C1 segment of cervical spinal cord (tissue), 14 donors: ENCODE measurements at regions not wholly inside any gene's neighbourhood (a gene's known extent, or its start where the extent isn't known, plus 50 kb on each side); places are given as distances from the start of the nearest gene placed in this dataset.

Experiments used
- DNase-seq, 14 donors: peaks; one replicate each; lab custom pipeline; 2025; lab: John Stamatoyannopoulos, UW

DNA sequence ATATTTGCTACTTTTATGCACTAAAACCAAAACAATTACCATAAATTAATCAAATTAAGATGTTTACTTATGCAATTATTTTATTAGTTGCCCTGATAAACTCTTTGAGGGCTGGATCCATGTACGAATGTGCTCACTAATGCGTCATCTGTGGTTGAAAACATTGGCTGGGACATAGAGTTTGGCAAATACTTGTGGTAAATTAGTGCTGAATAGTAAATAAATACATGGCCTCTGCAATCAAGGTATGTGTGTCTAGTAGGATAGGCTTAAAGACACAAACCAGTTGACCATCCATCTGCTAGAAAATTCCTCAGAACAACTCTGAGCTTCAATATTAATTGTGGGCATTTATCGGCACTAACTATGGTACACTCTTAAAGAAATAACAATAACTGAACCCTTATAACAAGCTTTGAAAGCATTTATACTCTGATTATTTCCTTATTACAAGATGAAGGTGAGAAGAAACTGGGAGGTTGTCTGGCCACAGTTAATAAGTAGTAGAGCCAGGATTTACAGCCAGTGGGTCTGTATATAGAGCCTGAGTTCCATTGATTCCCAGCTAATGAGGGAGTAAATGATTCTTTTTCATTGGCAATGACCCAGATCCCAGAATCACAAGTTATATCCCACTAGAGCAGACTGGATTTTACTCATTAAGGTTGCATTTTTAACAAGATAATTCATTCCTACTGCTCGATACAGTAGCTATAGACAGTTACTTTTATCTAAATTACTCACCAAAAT lies 169.5 kb upstream of the CNTN6 start:
- DNase-seq, result no peak

DNA sequence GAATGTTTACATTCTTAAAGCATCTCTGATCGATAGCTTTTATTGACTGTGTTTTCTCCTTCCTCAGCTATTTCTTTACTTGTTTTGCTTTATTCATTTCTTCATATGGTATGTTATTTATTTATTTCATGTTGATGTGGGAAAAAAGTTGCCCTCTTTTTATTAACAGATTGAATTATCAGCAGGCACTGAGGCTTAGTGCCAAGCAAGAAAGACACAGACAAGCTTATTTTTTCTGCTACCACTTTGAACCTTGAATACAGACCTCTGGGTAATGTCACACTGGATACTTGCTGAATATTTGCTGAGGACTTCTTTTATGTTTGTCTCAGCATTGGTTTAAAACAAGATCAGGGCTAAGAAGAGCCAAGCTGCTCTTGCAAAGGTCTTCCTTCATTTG lies 162.0 kb upstream of the CNTN6 start:
- DNase-seq, result peak in 1 of 14 donors; percentile 75

DNA sequence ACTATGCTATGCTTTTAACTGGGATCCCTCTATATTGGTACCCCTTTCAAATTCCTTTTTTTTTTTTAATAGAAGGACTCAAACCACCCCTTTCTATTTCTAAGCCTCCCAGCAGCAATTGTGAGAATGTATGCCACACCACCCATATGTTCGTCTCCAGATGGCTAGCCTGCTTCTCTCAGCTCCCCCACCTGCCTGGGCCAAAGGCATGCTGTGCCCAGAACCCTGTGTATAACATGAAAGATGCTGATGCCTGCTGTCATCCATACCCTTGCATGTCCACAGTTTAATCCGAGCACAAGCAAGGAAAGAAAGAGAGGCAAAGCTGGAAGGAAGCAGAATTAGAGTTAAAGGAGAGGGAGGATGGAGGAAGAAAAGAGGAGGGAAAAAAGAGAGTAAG lies 159.5 kb upstream of the CNTN6 start:
- DNase-seq, result peak in 4 of 14 donors; percentile 5 to 99 (median 24)

DNA sequence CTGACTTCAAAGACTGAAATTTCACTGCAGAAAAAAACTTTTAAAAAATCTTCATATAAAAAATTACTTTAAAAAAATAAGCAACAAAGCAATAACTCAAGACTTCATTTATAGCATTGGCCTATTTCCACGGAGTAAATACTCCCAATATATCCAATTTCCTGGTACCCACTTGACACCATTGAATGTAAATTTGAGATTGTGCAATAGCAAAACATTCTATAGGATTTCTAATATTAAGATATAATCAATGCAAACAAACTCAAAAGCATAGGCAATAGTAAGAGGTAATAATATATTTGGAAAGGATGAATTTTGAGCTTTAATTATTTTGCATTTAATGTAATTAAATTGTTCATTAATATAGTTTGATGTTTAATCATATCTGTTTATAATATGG lies 148.0 kb upstream of the CNTN6 start:
- DNase-seq, result no peak

DNA sequence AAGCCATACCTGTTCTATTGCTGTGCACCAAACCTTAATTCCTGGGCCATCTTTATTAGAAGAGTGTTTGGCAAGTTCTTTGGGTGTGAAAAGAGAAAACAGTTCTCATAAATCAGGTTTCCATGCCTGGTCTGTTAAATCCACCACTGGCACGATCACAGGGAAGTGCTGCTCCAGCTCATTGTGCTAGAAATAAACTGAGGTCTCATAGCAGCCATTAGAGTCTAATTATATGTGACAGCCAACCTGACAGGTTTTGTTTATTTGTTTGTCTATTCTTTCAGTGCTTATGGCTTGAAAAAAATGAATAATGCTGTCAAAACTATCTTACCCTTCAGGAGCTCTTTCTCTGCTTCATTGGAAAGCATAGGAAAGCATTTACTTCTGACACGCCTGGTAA lies 147.1 kb upstream of the CNTN6 start:
- peak in 1 of 14 donors; percentile 88 for DNase-seq

DNA sequence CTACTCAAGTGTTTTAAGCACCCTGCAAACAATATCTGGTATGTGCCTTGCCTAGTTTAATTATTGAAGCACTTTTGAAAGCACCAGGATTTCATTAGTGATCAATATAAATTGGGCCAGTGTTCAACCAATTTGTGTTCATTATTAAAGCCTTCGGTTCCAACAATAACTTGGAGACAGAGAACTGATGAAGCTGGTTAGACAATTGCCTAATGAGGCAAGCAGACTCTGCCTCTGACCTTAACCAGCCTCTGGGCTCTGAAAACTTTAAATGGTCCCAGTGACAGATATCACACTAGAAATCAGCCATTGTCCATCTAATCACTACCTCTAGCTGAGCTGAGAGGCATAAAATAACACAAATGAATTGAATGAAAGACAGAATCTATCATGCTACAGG lies 139.9 kb upstream of the CNTN6 start:
- no peak for DNase-seq

DNA sequence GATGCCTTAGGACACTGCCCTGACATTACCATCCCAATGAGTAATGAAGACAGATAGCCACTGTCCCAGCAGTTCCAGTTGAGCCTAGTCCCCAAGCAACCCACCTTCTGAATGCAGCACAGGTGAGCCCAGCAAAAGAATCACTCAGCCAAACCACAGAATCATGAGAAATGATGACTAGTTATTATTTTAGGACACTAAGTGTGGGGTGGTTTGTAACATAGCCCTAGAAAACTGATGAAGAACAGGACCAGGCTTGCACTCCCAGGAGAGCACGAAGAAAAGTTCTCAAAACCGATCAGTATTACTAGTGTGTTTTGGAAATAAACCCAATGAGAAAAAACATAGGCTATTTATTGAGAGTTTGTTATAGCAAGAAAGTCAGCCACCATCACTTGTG lies 129.6 kb upstream of the CNTN6 start:
- no peak for DNase-seq

DNA sequence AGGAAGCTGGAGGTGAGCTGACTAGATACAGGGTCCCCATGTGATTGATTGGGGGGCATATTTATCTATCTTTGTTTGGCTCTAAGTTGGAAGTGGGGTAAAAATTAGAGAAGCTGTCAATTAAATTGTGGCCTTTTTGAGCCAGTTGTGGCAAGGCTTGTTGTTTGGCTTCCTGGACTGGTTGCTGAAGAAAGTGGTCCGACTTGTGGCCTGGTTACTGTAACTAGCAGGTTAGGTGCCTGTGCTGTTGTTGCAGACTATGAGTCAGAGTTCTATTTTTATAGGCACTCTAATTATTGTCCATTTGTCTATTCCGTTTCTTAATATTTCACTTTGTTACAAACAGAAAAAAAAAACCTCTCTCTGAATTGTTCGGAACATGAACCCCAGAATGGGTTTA lies 129.1 kb upstream of the CNTN6 start:
- DNase-seq, result no peak

DNA sequence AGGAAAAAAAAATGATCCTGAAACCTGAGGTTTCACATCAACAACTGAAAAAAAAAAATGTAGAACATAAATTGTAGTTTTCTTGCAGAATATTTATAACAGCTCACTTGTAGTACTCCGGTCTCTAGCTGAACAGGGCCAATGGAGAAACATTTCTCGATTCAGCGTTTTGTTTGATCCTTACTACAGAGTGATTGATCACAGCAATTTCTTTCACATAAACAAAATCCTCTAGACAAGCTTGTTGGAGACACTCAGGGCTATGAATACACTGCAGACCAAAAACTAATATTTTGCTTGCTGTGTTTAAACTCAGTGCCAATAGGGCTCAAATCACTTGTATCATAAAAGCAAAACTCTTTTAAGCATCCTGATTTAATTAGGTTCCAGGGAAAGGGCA lies 127.0 kb upstream of the CNTN6 start:
- no peak for DNase-seq

DNA sequence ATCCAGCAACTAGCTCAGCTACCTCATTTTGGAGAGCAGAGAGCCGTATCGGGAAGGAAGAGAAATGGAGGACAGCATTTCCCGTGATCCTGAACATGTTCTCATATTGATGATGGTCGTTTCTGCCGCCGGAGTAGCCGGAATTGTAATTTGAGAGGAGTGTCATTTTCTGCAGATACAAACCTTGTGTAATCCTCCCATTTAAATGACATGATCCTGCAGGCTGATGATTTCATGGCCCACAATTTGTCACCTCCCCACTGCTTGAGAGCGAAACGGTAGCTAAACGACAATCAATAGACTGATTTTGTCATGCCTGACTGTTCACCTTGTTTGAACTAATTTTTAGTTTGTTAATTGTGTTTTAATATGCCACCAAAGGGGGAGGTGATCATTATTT lies 126.5 kb upstream of the CNTN6 start:
- no peak for DNase-seq

DNA sequence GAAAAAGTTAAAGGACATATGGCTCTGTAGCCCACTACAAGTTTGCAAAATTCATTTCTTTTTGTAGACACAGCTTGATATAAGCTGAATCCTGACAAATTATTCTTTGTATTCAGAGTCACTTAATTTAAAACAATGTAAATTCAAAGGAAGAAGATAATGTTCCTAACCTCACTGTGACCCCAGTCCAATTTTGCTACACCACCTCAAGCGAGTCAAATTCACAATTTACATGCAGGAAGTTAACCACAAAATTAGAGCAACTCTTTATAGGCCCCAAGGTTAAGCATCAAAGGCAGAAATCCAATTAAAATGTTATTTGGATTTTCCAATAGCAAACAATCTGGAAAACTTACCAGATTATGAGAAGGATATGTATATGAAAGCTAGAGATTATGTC lies 119.5 kb upstream of the CNTN6 start:
- no peak for DNase-seq

DNA sequence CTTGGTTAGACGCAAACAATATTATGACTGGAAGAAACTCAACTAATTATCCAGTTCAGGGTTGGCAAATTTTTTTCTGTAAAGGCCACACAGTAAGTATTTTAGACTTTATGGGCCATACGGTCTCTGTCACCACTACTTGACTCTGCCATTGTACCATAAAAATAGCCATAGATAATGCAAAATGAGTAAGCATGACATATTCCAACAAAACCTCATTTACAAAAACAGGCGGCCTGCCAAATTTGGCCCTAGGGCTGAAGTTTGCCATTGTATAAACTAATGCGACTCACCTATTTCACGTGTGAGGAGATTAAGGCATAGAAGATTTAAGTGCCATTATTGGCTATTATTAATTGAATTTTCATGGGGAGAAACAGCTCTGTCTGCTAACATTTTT lies 116.8 kb upstream of the CNTN6 start:
- no peak for DNase-seq

DNA sequence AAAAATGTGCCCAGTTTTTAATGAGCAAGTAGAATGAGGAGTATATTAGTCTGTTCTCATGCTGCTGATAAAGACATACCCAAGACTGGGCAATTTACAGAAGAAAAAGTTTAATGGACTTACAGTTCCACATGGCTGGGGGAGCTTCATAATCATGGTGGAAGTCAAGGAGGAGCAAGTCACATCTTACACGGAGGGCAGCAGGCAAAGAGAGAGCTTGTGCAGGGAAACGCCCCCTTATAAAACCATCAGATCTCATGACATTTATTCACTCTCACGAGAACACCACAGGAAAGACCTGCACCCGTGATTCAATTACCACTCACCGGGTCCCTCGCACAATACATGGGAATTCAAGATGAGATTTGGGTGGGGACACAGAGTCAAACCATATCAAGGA lies 111.7 kb upstream of the CNTN6 start:
- no peak for DNase-seq

DNA sequence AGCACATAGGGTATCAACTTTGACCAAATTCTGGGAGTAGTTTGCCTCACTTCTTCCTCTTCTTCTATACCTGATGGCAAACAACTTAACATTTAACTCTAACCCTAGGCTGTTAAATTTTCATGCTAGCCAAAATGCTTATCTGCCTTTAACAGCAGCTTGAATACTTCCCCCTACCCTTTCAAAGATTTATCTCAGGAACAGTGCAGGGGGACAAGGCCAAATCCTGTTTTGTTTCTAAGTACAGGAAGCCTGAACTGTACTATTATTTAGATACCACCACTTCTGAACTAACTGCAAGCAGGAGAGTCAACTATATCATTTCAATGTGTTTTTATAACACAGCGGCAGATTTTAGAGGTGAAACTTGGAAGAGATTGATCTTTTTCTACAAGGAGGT lies 104.0 kb upstream of the CNTN6 start:
- no peak for DNase-seq

DNA sequence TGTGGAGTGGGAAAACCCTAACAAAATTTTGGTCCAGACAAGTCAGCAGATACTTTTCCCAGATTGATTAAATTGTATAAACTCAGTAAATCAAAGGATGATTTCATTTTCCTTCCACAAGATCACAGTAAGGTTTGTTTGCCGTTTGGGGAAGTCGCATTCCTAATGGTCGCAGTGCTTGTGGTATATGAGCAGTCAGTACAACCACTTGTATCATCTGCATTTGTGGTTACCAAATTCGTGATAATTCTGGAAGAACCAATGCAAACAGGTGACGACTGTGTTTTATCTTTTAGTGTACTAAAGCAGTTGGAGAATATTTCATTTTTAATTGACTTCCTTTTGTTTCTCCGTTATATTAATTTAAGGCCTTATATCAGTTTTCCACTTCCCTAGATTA lies 100.0 kb upstream of the CNTN6 start:
- DNase-seq, result no peak

DNA sequence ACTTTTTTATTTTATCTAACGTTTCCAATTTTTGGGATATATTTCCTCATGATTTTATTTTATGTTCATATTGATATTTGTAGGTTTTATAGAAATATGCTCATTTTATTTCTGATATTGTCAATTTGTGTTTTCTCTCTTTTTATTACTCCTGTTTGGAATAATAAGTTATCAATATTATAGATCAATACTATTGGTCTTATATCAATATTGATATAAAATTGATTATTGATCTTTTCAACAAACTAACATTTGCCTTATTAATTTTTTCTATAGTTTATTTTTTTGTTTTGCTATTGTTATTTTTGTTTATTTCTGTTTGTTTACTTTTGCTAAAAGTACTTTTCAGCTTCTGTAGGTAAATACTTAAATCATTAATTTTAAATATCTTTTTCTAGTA lies 90.8 kb upstream of the CNTN6 start:
- no peak for DNase-seq

DNA sequence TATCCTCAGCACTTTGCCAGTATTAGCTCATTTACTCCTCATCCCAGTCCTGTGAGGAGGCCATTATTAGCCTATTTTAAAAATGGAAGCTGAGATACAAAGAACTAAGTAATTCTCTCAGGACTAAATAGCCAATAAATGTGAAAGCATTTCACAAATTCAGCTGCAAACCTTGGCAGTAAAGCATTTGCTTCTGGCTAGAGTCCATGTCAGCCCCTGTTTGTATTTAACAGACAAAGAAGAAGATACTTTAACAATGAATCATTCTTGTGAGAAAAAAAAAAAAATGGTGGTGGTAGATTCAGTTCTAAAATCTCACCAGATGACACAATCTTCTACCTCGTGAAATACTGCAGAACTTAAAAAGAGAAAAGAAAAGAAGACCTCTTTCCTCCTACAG lies 85.0 kb upstream of the CNTN6 start:
- no peak for DNase-seq

DNA sequence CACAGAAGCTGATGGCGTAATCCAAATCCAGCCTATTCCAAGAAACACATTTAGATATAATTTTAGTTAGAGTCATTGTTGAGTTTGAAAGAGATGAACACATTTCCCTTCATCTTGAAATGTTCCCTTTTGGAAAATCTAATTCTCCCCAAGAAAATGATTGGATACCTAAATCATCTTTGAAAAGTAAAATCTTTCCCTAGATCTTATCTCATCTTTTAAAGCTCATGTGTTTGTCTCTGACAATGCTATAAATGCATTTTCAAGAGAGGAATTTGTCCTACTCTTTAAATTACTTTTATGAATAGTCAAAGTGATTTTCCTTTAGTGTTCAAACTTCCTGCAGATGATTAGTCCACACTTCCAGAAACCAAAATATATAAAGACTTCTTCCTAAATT lies 82.6 kb upstream of the CNTN6 start:
- DNase-seq, result no peak

DNA sequence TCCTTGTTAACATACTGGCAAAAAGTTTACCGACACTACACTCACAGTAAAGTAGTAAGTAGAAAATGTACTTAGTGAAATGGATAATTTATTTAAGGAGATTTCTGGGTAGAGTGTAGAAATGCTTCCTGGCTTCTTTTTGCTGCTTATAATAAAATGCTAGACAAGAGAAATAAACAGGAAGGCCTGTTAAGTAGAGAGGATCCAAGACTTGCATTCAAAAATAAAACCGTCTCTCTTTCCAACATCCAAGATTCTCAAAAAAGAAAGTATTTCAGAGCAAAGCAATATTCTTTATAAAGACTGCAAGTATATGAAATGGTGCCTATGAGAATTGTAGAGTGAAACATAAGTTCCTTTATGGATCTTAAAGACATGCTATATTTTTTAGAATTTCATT lies 77.0 kb upstream of the CNTN6 start:
- no peak for DNase-seq

DNA sequence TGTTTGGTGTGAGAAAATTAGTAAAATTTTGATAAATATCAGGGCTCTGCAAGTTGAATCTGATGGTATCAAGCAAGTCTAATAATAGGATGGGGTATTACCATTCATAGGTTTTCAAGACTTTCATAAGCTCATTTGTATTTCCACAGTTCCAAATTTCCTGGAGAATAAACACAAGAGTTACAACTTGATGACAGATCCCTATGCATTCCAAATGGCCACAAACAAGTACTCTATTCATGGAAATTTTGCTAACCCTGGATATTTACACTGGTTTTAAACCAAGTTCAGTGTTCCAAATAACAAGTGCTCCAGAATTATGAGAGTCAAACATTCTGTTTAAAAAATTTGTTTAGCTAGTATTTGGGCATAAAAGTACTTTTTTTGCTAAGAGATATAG lies 75.0 kb upstream of the CNTN6 start:
- no peak for DNase-seq

DNA sequence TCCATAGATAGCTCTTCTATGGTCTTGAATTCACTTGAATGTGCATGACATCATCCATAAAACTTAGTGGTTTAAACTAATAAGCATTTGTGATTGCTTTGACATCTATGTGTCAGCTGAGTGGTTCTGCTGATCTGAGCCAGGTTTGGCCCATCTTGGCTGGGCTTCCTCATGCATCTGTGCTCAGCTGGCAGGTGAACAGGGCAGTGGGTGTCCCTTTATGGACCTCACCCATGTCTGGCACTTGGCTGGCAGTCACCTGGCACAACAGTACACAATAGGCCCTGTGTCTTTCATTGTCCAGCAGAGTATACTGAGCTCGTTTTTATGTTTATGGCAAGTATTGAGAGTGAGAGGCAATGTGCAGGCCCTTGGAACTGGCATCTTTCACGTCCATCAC lies 73.7 kb upstream of the CNTN6 start:
- no peak for DNase-seq

DNA sequence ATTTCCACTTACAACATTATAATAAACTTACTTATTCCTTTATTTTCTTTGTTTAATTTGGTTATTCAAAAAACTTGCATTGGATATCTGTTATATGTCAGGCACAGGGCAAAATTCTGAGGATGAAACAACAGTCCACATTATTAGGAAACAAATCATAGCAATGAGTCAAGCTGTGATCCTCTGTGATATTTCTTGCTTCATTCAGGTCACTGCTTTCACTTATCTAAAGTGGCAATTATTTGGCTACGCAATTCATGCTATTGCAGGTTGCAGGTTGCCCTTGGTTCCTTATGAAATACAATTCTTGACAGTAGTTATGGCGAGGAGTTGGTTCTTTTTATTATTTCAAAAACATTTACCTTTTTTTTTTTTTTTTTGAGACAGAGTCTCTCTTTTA lies 66.4 kb upstream of the CNTN6 start:
- DNase-seq, result peak in 1 of 14 donors; percentile 54

DNA sequence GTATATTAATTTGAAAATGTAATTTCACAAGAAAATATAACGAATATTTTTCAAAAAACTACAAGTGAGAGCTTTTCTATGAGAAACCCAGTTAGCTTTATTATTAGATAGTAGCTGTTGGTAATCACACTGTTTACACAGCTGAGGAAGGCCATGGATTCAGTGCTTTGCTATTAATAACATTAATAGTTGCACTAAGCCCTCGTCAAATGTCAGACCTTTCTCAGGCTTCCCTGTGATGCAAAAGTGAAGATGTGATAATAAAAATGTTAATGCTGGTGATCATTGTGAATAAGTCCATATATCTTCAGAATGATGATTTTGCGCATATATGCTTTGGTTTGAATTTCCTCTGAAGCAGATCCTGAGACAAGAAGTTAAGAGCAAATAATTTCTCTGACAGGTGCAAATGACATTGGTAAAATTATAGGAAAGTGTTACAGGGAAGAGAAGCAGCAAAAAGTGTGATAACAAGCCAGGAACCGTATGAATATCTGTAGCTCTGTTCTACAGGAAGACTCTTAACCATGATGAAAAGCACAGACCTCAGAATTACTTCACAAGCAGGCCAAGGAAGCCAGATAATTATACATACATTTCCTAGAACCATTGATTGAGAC lies 56.5 kb upstream of the CNTN6 start:
- DNase-seq, result no peak

DNA sequence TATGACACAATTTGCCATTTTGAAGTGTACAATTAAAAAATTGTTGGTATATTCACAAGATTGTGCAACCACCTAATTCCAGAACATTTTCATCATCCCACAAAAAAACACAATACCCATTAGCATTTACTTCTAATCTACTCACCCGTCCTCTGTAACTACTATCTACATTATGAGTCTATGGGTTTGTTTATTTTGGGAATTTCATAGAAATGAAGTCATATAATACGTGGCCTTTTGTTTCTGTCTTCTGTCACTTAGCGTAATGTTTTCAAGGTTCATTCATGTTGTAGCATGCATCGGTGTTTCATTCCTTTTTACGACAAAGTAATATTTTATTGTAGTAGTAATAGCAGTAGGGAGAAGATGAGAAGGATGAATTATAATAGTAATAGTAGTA lies 55.2 kb upstream of the CNTN6 start:
- no peak for DNase-seq
